Mucosa of gallbladder (tissue), 1 donor: ENCODE measurements at regions not wholly inside any gene's neighbourhood (a gene's known extent, or its start where the extent isn't known, plus 50 kb on each side); places are given as distances from the start of the nearest gene placed in this dataset.

Experiments used
- DNase-seq: peaks from one replicate; pipeline ENCODE4 v3.0.0-alpha.2; 2020; ENCODE audit warnings: low spot score
- donor health status: DM: no; HTN: no; CAD: no.

- no peak for DNase-seq
Observed at GRCh38 chr1:195085196-195085595, 1523.0 kb downstream of the KCNT2 start.

DNA sequence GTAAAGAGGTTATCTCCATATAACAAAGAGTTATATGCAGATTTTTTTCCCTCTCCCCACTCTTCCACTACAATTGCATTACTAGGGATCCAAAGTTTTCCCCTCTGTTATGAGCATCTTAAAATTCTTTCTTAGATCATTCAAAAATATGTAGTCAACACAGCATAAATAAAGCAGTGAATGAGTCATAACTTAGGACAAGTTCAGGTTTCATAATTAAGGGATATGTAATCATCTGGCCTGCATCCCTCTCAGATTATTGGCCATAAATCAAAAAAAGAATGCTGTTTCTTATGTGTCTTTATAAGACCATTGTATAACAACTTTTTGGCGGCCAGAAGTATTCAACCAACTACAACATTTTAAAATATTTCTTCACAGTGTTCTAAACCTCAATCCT, 1526.1 kb downstream of the KCNT2 start:
- DNase-seq, result no peak

- no peak for DNase-seq
Observed at GRCh38 chr1:195076682-195077081, 1531.6 kb downstream of the KCNT2 start.

DNA sequence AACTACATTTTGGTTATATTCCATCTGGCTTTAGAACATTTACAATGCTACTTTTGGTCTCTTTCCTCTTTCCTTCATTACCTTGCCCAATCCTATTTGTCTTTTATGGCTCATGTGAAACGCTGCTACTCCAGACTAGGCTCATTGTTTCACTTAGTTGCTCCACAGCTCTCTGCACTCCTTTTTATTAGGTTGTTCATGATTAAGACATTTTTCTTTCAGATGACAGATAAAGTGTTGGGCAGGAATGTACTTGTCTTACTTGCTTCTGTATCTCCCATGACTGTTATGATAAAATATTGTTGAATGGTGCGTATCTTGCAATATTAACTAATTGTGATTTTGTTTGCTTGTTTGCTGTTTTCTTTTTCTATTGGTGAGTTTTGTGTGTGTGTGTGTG, 1532.3 kb downstream of the KCNT2 start:
- DNase-seq, result no peak

DNA sequence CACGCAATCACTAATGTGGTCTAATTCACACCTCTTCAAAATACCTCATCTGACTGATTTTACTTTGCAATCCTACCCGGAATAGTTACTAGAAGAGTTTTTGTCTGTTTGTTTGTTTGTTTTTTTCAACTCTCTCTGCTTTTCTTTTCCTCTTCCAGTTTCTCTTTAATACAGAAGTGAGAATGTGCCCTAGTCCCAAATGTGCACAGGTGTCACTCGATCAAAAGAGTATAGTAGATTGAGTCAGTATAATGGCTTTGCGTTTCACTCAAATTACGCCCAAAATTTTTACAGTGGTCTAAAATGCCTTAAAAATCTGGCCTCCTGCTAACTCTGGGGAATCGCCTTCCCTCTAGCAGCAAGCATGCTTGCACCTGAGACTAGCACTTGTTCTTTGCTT, 1536.8 kb downstream of the KCNT2 start:
- DNase-seq, result no peak

DNA sequence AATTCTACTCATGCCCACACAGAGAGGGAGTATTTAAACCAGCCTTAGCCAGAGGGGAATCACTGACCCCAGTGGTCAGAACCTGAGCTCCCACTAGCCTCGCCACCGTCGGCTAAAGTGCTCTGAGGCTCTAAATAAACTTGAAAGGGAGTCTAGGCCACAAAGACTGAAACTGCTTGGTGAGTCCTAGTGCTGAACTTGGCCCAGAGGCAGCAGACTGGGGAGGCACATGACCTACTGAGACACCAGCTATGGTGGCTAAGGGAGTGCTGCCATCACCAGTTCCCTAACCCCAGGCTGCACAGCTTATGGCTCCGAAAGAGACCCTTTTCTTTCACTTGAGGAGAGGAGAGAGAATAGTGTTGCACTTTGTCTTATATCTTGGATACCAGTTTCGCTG, 1542.8 kb downstream of the KCNT2 start:
- DNase-seq, result no peak

DNA sequence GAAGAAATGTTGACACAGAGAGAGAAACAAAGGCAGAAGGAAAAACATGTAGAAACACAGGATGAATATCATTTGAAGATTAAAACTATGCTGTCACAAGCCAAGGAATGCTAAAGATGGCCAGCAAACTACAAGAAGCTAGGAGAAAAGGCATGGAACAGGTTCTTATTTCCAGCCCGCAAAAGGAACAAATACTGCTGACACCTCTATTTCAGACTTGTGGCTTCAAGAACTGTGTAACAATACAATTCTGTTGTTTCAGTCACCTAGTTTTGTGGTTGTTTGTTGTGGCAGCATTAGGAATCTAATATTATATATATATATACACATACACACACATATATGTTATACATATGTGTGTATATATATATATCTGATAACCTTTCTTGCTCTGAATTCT, 1543.9 kb downstream of the KCNT2 start:
- no peak for DNase-seq

DNA sequence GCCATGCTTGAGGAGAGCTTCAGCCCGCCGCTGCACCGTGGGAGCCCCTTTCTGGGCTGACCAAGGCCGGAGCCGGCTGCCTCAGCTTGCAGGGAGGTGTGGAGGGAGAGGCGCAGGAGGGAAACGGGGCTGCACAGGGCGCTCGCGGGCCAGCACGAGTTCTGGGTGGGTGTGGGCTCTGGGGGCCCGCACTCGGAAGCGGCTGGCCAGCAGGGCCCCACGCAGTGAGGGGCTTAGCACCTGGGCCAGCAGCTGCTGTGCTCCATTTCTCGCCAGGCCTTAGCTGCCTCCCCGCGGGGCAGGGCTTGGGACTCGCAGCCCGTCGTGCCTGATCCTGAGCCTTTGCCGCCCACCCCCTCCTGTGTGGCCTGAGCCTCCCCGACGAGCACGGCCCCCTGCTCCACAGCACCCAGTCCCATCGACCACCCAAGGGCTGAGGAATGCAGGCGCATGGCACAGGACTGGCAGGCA, 1554.0 kb downstream of the KCNT2 start:
- no peak for DNase-seq

GRCh38 chr1:195053478-195053877, 1554.8 kb downstream of the KCNT2 start:
- DNase-seq, result no peak

- no peak for DNase-seq
Observed at GRCh38 chr1:195047772-195048171, 1560.5 kb downstream of the KCNT2 start.

DNA sequence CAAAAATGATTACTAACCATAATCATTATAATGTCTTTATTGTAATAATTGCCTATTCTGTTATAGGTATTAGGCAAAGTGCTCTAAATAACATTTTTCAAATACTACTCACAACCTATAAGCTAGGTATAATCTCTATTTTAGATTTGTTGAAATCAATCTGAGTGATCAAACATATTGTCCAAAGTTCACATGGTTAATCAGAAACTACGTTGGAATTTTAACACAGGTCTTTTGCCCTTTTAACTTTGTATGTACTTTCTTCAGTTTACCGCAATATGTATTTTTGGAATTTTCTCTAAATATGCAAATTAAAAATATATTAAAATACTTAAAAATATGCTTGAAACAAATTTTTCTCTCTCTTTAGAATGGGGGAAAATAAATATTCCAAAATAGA, 1563.2 kb downstream of the KCNT2 start:
- no peak for DNase-seq

GRCh38 chr1:195030793-195031192, 1577.4 kb downstream of the KCNT2 start:
- no peak for DNase-seq

GRCh38 chr1:195026792-195027191, 1581.4 kb downstream of the KCNT2 start:
- DNase-seq, result no peak

DNA sequence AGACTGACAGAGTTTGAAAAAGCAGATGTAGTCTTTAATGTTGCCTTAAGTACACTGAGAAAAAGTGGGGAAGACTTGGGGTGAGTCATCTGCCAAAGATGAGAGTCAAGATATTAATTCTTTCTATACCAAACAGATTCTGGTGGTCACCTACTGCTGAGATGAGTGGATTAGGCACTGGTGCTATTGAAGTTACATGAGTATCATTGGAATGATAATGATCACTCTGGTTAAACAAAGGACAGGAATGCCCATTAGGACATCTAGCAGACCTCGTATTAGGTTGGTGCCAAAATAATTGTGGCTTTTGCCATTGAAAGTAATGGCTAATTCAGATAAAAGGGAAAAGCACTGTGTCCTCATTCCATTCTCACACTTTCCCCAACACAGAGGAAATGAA, 1588.9 kb downstream of the KCNT2 start:
- DNase-seq, result no peak

DNA sequence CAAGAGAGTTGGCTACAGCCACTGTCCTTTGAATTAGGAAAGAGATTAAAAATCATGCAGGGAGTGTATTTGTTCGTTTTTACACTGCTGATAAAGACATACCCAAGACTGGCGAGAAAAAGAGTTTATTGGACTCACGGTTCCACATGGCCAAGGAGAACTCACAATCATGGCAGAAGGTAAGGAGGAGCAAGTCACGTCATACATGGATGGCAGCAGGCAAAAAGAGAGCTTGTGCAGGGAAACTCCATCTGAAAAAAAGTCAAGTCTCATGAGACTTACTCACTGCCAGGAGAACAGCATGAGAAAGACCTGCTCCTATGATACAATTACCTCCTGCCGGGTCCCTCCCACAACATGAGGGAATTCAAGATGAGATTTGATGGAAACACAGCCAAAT, 1595.2 kb downstream of the KCNT2 start:
- DNase-seq, result no peak

- DNase-seq, result no peak
Observed at GRCh38 chr1:195005338-195005737, 1602.9 kb downstream of the KCNT2 start.

GRCh38 chr1:194990483-194990882, 1617.8 kb downstream of the KCNT2 start:
- DNase-seq, result no peak

DNA sequence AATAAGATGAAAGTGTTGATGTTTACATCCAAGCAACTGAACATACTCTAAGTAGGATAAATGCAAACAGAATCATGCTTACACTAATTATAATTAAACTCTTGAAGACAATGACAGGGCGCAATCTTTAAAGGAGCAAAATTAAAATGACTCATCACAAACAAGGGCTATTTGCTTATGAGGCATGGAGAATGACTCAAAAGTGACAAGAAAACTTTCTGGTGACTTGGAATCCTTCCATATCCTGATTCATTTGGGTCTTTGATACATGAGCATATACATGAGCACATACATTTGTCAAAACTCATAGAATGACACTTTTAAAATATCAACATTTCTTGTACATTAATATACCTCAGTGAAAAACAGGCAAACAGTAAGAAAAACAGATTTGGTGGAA, 1632.3 kb downstream of the KCNT2 start:
- no peak for DNase-seq

DNA sequence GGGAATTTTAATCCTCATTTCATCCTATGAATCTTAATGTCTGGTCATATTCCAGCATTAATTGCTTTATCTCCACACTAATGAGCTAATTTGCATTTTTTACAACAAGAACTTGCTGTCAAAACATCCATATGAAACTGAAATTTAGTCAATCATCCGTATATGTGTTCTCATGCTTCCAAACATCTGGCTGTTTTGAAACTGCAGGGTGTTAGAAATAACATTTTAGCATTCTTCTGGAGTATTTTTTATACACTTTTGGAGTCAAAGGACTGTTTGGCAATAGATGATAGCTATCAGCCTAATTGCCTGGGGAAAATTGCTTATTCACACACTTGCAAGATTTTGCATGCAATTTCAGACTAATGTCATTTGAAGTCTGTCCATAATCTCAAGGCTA, 1639.3 kb downstream of the KCNT2 start:
- no peak for DNase-seq

DNA sequence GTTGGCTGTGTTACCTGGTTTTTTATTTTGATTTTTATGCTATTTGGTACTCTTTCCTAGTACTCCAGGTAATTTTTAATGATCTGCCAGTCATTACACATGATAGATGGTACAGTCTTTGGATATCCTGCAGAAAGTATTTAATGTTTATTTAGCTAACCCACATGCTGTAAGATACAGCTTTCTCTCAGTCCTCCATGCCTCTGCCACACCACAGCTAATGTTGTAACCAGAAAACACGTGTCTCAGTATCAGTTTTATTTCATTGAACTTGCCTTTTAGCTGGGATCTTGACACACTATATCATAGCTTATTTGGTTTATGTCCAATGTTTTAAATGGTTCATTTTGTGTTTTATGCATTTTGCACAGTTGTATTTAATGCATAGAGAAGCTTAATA, 1648.4 kb downstream of the KCNT2 start:
- DNase-seq, result no peak

- DNase-seq, result no peak
Observed at GRCh38 chr1:194952171-194952570, 1656.1 kb downstream of the KCNT2 start.

DNA sequence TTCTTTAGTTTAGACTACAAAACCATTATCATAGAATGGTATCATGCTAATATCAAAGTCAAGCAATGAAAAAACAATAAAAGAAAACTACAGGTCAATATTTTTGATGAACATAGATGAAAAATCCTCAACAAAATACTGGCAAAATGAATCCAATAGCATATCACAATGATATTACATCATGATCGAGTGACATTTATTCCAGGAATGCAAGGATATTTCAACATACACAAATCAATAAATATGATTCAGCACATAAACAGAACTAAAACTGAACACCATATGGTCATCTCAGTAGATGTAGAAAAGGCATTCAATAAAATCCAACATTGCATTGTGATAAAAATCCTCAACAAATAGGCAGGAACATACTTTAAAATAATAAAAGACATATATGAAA, 1657.7 kb downstream of the KCNT2 start:
- DNase-seq, result no peak

DNA sequence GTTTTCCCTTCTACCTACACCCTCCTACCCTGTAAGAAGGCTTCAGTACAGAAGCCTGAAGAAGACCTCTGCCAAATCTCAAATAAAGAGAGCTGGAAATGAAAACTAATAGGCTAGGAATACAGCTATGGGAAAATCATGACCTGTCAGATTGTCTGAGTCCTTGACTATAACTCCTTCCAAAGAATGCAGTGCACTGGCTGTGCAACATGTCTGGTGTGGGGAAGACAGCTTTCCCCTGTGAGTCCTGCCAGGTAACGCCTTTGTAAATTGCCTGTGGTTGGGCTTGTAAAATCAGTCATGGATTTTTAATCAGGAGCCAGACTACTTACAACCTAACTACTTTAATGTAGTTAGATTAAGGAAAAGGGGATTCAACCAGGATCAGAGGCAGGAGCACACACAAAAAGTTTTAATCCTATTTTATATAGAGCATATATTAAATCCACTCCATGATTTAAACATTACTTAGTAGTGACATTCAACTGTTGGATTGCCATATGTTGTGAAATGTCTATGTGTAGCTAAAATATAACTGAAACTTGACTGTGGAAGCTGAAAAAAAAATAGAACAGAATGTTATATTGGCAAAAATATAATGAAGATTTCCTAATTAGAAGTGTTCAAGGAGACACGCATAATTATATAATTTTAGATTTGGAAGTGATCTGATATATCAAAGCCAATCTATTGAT, 1667.8 kb downstream of the KCNT2 start:
- DNase-seq, result no peak

GRCh38 chr1:194935864-194936263, 1672.4 kb downstream of the KCNT2 start:
- DNase-seq, result no peak
